ENCODE measurements at regions not wholly inside any gene's neighbourhood (a gene's known extent, or its start where the extent isn't known, plus 50 kb on each side); places are given as distances from the start of the nearest gene placed in this dataset.

DNA sequence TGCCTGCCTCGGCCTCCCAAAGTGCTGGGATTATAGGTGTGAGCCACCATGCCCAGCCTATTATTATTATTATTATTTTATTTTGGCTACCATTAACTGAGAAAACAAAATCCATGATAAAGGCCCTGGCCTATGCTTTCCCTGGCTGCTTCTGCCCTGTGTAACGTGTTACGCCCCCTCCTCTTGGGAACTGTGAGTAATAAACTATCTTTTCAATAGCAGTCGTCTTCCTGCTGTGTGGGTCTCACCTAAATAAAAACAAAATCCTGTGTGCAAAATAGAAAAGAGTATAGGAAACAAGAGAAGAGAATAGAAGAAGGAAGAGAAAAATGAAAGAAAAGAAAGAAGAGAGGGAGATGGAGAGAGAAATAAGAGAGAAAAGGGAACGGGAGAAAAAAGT lies 237.0 kb downstream of the MIAT start:
- no peak for DNase-seq (ENCODE audit: low spot score)

DNA sequence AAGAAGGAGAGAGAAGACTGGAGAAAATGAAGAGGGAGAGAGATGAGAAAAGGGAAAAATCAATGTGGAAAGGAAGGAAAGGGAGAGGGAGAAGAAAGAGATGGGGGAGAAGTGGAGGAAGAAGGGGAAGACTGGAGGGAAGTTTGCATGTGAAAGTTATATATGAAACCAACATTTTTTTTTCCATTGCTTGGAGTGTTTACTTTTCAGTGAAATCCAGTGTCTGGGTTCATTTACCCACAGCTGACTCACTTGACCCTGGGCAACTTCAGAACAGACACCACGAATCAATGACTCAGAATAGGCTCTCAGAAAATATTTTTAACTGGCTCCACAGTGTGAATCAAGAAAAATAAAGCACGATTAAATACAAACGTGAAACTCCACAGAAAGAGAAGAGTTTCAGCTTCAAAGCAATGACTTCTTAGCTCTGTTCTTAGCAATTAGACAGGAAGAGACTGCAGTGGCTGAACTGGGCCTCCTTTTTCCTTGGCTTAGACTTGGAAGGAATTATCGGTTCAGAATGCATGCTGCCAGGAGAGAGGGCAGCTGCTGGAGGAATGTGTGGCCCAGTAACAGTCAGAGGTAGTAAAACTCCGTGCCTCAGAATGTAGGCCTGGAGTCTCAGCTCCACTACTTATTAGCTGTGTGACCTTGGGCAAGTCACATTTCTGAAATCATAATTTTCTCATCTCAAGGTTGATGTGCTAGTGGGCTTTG lies 237.5 kb downstream of the MIAT start:
- DNase-seq (ENCODE audit: low spot score) = no peak

DNA sequence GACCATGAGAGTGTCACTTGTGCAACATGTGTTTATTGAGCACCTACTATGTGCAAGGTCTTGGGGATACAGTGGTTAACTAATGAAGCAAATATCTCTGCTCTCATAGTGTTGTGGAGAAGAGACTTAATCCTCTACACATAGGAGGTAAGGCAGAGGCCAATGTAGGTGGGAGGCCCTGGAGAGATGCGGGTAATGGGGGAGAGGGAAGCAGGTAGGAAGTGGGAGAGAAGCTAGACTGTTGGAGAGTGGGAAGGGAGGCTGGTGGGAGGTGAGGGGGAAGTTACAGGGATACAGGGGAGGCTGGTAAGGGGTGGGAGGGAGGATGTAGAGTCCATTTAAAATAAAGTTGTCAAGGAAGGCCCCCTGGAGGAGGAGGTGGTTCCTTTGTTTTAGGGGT lies 240.0 kb downstream of the MIAT start:
- no peak for DNase-seq (ENCODE audit: low spot score)

DNA sequence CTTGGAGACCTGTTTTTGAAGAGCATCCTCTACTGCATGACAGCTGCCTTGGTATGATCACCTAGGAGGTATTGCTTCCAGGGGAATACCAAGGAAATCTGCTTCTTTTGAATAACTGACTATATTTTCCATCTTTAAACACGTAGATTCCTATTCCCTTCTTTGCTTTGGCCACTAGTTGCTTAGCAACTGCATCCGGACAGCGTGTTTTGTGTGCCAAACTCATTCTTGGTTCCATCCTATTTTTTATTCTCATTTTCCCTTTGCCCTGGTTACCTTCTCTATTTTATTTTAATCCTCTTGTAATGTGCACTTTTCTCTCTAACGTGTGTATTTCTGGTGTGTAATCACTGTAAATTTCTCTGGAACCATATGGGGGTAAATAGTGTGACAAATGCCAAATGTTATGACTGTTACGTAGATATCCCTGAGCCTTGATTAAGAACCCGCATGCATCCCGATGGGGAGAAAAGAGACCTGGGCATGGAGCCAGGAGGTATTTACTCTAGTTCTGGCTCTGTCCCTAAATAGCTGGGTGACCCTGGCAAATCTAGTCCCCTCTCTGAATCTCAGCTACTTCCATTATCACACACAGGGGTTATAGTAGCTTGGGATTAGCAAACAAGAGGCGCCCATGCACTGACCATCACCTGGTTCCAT lies 241.7 kb downstream of the MIAT start:
- DNase-seq (ENCODE audit: low spot score) = no peak

DNA sequence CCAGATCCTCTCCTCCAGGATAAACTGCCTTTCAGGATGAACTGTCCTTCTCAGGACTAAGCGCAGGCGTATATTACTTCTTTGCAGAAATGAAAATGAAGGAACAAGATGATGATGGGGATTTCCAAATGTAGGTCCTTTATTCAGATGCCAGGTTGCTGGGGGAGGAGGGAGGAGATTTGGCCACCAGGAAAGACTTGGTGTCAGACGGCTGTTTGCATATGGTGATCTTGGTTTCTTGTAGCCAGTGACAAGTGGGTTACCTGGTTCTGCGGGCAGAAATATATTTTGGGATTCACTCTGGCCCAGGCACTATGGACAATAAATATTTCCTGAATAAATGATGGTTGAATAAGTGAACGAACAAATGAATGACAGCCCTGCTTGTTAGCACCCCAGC lies 243.4 kb downstream of the MIAT start:
- DNase-seq (ENCODE audit: low spot score) = no peak

DNA sequence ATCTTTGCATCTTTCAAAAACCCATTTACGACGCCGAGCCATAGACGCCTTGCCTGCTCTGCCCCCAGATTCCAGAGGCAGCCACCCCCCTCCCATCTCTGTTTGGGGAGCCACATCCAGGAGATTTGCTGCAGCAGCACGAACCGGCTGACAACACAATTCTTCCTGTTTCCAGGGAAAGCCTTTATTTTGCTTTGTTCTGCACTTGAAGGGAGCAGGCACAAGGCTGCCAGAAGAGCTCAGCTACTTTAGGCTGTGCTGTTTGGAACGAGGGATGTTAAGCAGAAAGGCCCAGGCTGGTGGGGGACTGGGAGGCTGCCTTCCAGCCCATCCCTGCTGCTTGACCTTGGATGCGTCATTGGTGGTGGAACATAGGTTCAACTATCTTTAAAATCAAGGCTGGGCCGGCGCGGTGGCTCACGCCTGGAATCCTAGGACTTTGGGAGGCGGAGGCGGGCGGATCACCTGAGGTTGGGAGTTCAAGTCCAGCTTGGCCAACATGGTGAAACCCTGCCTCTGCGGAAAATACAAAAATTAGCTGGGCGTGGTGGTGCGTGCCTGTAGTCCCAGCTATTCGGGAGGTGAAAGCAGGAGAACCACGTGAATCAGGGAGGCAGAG lies 243.9 kb downstream of the MIAT start:
- DNase-seq (ENCODE audit: low spot score) = no peak

DNA sequence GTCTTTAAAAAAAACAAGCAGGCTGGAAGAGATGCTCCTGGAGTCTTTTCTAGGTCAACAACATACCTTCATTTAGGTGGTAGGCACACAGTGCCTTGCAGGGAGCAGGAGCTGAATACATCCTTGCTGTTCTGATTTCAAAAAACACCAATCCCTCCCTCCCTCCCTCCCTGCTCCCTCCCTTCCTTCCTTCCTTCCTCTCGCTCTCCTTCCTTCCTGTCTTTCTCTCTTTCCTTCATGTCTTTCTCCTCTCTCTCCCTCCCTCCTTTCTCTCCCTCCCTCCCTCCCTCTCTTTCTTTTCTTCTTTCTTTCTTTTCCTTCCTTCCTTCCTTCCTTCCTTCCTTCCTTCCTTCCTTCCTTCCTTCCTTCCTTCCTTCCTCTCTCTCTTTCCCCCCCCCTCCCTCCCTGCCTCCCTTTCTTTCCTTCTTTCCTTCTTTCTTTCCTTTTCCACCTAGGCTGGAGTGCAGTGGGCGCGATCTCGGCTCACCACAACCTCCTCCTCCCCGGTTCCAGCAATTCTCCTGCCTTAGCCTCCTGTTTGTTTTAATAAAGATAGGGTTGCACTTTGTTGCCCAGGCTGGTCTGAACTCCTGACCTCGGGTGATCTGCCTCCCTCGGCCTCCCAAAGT lies 245.1 kb downstream of the MIAT start:
- no peak for DNase-seq (ENCODE audit: low spot score)

DNA sequence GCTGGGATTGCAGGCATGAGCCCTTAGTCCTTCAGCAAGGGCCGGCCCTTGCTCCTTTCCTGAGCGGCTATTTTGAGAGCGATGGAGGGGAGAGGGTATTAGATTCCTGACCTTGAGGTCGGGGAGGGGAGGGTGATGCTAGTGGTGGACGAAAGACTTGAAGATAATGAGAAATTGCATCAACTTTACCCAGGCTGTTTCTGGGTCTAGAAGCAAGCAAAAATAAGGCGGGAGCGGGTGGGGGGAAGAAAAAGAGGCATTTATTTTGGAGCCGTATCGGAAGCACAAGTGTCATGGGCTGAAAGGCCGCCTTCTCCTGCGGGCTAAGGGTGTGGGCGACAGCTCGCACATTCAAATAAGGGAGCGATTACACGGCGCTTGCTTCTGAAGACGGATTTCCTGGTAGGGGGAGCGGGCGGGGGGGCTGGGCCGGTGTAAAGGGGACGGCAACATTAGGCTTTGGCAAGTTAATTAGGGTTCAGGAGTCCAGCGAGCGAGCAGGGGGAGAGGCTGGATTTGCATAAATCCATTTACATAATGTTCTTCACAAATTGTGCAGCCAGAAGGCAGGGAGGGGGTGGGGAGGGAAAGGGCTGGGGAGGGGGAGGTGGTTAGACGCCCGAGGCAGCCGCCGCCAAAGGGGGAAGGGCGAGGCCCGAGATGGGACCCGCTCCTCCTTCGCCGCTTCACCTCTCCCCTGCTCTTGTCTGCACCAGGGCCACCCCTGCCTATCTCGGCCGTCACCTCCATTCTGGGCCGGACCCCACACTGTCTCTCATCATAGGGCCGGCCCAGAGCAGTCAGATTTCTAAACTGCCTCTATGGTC lies 245.9 kb downstream of the MIAT start:
- DNase-seq (ENCODE audit: low spot score) = no peak

DNA sequence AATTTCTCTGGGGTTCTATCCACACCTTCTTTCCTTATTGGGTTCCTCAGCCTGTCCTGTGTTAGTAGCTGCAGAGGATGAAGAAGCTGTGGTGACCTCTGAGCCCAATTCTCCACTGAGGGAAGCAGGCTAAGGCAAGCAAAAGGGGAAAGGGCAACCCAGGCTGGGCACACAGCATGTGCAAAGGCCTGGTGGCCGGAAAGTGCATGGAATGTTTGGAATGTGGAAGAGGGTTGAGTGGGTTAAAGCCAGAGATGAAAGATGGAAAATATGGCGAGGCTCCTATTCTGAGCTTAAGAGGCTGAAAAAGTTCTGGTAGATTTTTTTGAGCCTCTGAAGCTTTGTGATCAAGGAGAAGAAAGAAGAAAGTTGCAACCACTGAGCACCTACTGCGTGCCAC lies 247.1 kb downstream of the MIAT start:
- no peak for DNase-seq (ENCODE audit: low spot score)

DNA sequence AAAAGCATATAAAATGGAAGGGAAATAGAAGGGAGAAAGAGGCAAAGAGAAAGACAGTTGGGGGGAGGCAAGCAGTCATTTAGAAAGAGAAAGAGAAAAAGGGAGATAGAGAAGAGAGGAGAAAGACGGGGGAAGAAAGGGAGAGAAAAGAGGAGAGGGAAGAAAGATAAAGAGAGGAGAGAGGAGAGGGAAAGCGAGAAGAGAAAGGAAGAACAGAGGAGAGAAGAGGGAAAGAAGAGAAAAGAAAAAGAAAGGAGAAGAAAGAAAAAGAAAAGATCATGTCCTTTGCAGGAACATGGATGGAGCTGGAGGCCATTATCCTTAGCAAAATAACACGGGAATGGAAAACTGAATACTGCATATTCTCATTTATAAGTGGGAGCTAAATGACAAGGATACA lies 247.7 kb downstream of the MIAT start:
- no peak for DNase-seq (ENCODE audit: low spot score)

DNA sequence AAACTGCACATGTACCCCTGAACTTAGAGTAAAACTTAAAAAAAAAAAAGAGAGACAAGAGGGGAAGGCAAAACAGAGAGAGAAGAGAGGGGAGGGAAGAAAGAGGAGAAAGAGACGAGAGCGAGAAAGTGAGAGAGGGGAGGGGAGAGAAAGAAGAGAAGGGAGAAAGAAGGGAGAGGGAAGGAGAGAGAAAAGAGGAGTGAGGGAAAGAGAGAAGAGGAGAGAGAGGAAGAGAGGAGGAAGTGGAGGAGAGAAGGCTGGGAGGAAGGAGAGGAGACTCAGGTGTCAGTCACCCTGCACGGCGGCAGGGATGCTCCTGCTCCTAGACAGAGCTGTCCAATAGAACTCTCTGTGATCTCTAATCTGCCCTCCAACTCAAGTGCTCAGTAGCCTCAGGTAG lies 248.3 kb downstream of the MIAT start:
- no peak for DNase-seq (ENCODE audit: low spot score)

DNA sequence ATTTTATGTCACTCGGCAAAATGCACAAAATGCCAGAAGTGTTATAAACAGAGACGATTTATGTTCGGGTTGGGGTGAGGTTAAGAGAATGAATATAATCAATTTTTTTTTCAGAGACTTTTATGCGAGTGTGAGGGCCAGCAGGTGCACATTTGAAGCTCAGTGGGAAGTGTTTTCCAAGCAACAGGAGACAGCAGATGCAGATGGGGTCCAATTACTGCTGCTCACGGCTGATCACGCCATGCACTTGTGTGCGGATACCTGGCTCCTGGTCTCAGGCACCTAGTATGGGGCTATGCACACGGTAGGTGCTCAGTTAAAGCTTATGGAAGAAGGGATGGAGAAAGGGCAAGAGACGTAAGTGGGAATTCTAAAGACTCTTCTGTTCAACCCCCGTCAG lies 249.1 kb downstream of the MIAT start:
- DNase-seq (ENCODE audit: low spot score) = no peak

DNA sequence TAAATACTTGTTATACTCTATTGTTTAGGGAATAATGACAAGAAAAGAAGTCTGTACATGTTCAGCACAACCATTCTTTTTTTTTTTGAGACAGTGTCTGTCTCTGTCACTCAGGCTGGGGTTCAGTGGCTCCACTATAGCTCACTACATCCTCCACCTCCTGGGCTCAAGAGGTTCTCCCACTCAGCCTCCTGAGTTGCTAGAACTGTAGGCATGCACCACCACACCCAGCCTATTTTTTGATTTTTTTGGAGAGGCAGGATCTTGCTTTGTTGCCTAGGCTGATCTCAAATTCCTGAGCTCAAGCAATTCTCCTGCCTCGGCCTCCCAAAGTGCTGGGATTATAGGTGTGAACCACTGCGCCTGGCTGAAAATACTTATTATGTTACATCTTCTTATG lies 250.0 kb downstream of the MIAT start:
- DNase-seq (ENCODE audit: low spot score) = no peak

DNA sequence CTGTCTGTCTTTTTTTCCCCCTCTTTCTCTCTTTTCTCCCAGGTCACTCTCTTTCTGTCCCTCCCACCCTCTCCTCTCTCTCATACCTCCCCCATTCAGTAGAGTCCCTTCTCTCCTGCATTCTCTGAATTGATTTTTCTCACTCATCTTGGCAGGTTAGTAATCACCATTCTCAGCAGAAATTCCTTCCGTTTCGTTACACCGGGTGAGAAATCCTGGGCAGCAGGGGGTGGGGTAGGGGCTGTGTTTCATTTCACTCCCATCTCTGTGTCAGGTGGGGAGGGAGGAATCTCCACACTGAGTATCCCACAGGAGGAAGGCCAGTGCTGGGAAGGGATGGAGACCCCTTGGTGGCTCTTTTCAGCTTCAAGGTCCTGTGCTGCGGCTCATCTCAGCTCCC lies 253.5 kb downstream of the MIAT start:
- DNase-seq (ENCODE audit: low spot score) = no peak

DNA sequence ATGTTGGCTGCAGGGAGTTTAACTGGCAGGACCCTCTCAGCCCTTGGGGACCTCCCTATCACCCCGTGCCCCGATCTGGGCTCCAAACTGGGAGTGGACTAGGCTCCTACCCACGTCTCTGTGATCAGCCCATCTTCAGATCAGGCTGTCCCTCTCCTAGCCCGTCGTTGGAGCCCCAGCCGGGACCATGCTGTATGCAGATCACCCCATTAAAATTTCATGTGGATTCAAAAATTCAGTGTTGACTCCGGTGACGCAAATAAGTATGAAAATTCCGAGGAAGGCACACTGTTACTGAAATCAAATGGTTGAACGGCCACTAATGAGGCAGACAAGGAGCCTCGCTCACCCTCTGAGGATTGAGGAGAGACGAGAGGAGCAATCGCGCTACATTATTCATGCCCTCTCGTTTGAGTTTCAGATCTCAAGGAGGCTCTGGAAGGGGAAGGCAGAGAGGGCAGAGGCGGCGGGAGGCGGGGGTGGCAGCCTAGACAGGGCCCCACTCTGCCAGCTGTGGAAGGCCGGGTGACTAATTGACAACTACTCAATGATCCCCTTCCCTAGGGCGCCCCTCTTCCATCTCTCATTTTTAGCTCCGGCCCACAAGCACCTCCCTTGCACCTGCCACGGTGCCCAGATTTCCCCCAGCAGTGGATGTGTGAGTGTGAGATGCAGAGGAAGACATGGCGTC lies 255.4 kb downstream of the MIAT start:
- no peak for DNase-seq (ENCODE audit: low spot score)

DNA sequence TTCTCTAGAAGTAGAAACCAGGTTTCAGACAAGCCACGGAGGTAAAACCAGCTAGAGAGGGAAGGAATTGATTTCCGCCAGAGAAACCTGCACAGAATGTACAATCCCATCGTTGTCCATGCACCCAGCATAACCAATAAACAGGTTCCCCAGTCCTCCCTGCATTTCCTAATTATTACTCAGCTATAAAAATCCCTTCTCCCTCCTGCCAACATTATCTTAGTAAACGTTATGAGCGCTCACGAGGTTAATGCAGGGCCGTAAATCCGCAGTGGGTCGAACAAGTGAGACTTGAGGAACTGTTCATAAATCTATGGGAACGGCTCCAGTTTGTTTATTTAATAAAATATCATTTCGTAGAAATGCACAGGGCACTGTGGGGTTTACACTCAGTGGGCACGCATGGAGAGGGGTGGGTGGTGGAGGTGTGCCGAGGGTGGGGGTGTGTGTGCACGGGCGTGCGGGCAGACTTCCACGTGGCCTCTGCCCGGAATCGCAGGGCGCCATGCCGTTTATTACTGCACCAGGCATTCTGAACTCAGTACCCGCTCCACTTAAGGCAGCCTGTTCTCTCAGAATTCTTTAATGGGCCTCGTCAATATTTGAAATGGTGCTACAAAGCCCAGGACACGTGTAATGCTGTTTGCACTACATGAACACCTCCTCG lies 257.3 kb downstream of the MIAT start:
- no peak for DNase-seq (ENCODE audit: low spot score)

DNA sequence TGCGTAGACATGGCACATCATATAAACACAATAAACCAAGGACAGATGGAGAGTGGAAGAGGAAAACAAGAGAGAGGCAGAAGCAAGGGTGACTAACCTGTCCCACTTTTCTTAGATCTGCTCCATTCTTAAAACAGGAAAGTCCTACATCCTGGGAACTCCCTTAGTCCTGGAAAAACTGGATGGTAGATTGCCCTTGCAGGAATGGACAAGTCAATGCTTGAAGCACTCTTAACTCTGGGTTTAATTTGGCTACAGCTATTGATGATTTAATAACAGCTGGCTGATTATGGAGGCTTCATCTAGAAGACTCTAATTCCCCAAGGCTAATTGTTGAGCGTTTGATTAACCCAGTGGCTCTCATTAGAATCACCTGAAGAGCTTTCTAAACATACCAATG lies 258.8 kb downstream of the MIAT start:
- no peak for DNase-seq (ENCODE audit: low spot score)

DNA sequence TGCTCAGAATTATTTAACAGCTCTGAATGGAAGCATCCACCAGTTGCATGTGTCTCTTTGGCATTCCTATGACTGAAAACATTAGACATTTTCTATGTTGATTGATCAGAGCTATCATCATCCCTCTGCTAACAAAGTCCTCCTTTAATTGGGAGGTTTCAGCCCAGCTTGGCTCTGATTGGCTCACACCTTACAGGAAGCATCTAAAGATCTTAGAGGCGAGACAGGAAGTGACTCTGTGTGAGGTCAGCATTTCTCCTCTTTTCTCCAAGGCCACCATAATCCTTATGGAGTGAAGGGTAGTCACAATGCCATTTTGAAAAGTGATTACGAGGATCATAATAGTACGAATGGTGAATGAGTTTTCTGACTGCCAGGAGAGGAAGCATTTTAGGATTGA lies 260.8 kb downstream of the MIAT start:
- no peak for DNase-seq (ENCODE audit: low spot score)

DNA sequence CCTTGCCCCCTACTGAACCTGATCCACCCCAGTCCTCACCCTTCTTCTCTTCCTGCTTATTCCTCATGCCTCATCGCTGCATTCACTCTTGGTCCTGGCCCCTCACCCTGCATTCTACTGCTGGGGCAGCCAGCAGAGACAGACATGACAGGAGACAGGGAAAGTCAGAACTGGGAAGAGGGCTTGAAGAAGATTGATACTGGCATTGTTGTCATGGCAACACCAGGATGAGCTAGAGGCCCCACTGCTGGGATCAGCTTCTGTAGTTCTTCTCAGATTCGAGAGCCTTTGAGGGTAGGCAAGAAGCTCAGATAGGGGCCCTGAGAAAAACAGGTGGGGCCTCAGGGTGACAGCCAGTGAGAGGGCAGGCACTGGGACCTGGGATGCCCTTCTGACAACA lies 264.3 kb downstream of the MIAT start:
- DNase-seq (ENCODE audit: low spot score) = no peak

DNA sequence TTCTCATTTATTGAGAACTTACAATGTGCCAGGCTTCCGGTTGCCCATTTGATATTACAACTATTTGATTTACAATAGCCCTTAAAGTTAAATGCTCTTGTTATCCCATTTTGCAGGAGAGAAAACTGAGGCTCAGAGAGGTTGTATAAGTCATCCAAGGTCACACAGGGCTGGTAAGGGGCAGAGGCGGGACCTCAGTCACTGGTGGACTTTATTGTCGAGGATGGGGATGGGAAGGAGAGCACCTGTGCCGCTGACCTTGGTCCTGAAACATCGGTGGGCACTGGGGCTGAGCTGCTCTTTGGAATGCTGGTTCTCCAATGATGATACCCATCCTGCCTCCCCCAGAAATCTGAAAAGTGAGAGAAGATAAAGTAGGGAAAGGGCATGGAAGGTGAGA lies 265.4 kb downstream of the MIAT start:
- peak; percentile 15 for DNase-seq (ENCODE audit: low spot score)

DNA sequence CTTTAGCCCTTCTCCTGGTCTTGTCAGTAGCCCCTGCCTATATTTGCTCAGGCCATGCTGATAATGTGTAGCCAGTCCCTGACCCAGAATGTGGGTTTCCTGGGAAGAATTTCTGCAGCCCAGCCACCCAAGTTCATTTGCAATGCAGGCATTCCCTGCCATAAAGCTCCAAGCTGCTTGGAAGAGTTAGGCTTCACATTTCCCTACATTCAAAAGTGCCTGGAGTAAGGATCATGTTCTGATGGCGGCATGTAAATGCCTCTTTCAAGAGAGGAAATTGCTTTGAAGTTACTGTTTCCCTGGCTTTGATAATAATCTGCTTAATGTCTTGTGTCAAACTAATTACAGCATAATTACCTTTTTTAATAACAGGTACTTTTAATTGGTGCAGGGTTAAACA lies 266.1 kb downstream of the MIAT start:
- DNase-seq (ENCODE audit: low spot score) = no peak
